CD8-positive, alpha-beta memory T cell (primary cell): ENCODE measurements at regions not wholly inside any gene's neighbourhood (a gene's known extent, or its start where the extent isn't known, plus 50 kb on each side); places are given as distances from the start of the nearest gene placed in this dataset.

Source experiments
- CTCF ChIA-PET: fragments of 350-600 bp; sonication (Branson Sonifier 250); formaldehyde crosslinking; loops from one replicate; lab custom pipeline; 2021; ENCODE audit warnings: antibody characterized with exemption; lab: Charles Lee
- POLR2A ChIA-PET: fragments of 350-600 bp; sonication (Branson Sonifier 250); formaldehyde crosslinking; loops from one replicate; lab custom pipeline; 2021; ENCODE audit warnings: antibody characterized with exemption; lab: Charles Lee
- DNase-seq, 5 donors: peaks; one replicate each; pipeline versions ENCODE4 v3.0.0 to v3.0.0-alpha.2; 2020 to 2022; ENCODE audit warnings: mixed read lengths in 1 of 5
- H3K27ac ChIP-seq: one replicate; pipeline ENCODE4 v1.7.0; 2013; ENCODE audit warnings: low read depth, mild to moderate bottlenecking, low read length, moderate library complexity
- H3K27me3 ChIP-seq: 2 replicates; pipeline ENCODE4 v1.7.0; 2013; ENCODE audit warnings: low read length, mild to moderate bottlenecking; ENCODE audit not compliant: insufficient read depth, poor library complexity, severe bottlenecking
- H3K36me3 ChIP-seq: 2 replicates; pipeline ENCODE4 v1.7.0; 2013; ENCODE audit warnings: mild to moderate bottlenecking, low read length, moderate library complexity; ENCODE audit not compliant: insufficient read depth
- H3K4me1 ChIP-seq: 2 replicates; pipeline ENCODE4 v1.7.0; 2013; ENCODE audit warnings: mild to moderate bottlenecking, low read length, moderate library complexity; ENCODE audit not compliant: insufficient read depth
- H3K4me3 ChIP-seq: 2 replicates; pipeline ENCODE4 v1.7.0; 2013; ENCODE audit warnings: mild to moderate bottlenecking, low read length
- H3K9me3 ChIP-seq: 2 replicates; pipeline ENCODE4 v1.7.0; 2013; ENCODE audit warnings: mild to moderate bottlenecking, low read length
- H3K27ac Mint-ChIP-seq, 8 donors: one replicate each; pipeline ENCODE4 v1.8.0; 2020 to 2021; ENCODE audit warnings: mixed read lengths in 8 of 8, mild to moderate bottlenecking in 6 of 8, inconsistent platforms in 3 of 8, moderate library complexity in 3 of 8
- H3K27me3 Mint-ChIP-seq, 2 donors: one replicate each; pipeline ENCODE4 v1.8.0; 2020 to 2021; ENCODE audit warnings: mixed read lengths in 2 of 2, mild to moderate bottlenecking in 1 of 2, moderate library complexity in 1 of 2
- H3K36me3 Mint-ChIP-seq, 3 donors: one replicate each; pipeline ENCODE4 v1.8.0; 2020 to 2021; ENCODE audit warnings: mixed read lengths in 3 of 3, inconsistent platforms in 1 of 3, mild to moderate bottlenecking in 1 of 3
- H3K4me1 Mint-ChIP-seq, 3 donors: one replicate each; pipeline ENCODE4 v1.8.0; 2020 to 2021; ENCODE audit warnings: mixed read lengths in 3 of 3, inconsistent platforms in 1 of 3, mild to moderate bottlenecking in 1 of 3
- H3K4me3 Mint-ChIP-seq, 7 donors: one replicate each; pipeline ENCODE4 v1.8.0; 2020 to 2021; ENCODE audit warnings: mixed read lengths in 7 of 7, mild to moderate bottlenecking in 6 of 7, moderate library complexity in 4 of 7, inconsistent platforms in 2 of 7
- H3K9me3 Mint-ChIP-seq, 5 donors: one replicate each; pipeline ENCODE4 v1.8.0; 2020 to 2022; ENCODE audit warnings: mixed read lengths in 5 of 5, mild to moderate bottlenecking in 3 of 5, moderate library complexity in 2 of 5, inconsistent platforms in 1 of 5

DNA sequence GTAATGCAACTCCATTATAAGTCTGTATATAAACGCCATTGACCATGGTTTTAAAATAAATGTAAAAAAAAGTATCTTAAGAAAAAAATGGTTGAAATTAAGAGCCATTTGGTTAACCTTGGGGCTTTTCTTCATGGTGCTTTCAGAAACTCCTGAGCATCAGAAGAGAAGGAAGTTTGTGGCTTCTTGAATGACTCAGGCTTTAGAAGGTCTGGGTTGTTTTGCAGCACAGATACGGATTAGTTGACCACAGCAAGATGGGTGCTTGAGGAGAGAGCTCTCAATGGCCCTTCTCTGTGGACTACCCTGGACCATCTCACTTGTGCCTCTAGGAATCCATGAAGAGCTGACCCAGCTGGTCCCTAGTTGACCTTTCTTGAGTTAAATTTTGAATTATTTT, 189.5 kb downstream of the TMEM38B start:
- Histone ChIP-seq H3K9me3 (no peaks in the 10 kb centered on the region), H3K27me3 (no peaks in the 10 kb centered on the region), H3K36me3 (no peaks in the 10 kb centered on the region), H3K4me3 (no peak overlapping the region), H3K27ac (no peak overlapping the region), H3K4me1 (no peaks in the 10 kb centered on the region)
- H3K27ac Mint-ChIP-seq: no peak overlapping the region
- ChIA-PET POLR2A (no interaction called here), CTCF (no interaction called here)
- peaks cover 0 to 2% (median 0%) of the 10 kb centered on the region in 5 donors for H3K9me3 Mint-ChIP-seq
- H3K36me3 Mint-ChIP-seq: no peaks in the 10 kb centered on the region
- H3K4me3 Mint-ChIP-seq: no peak overlapping the region
- no peaks in the 10 kb centered on the region for H3K27me3 Mint-ChIP-seq
- peaks cover 0 to 7% (median 5%) of the 10 kb centered on the region in 3 donors for H3K4me1 Mint-ChIP-seq
- no peak for DNase-seq

DNA sequence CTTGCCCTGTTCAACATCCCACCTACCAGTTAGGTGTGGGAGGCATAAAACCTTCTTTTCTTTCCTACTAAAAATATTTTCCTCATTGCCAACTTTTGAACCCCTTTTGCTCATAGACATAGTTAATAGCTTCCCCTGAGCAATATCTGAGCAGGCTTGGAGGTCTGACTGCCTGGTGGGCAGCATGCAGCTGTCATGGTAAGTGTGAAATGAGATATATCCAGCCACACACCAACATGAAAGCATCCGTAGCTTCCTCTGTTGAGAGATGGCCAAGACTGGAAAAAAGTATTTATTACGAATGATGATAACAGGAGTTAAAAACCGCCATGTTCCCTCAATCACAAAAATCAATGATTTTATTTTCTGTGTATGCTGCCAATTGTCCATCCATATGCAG, 190.1 kb downstream of the TMEM38B start:
- no peak overlapping the region for H3K27ac ChIP-seq
- no peaks in the 10 kb centered on the region for H3K27me3 Mint-ChIP-seq
- no peak overlapping the region for H3K27ac Mint-ChIP-seq
- CTCF ChIA-PET: no interaction called here
- H3K9me3 ChIP-seq: no peaks in the 10 kb centered on the region
- H3K4me1 ChIP-seq: no peaks in the 10 kb centered on the region
- no peaks in the 10 kb centered on the region for H3K36me3 ChIP-seq
- H3K36me3 Mint-ChIP-seq: no peaks in the 10 kb centered on the region
- no peak overlapping the region for H3K4me3 Mint-ChIP-seq
- H3K9me3 Mint-ChIP-seq: peaks cover 0 to 2% (median 0%) of the 10 kb centered on the region in 5 donors
- H3K4me1 Mint-ChIP-seq: peaks cover 0 to 7% (median 5%) of the 10 kb centered on the region in 3 donors
- POLR2A ChIA-PET: no interaction called here
- H3K4me3 ChIP-seq: no peak overlapping the region
- no peaks in the 10 kb centered on the region for H3K27me3 ChIP-seq
- DNase-seq: no peak

DNA sequence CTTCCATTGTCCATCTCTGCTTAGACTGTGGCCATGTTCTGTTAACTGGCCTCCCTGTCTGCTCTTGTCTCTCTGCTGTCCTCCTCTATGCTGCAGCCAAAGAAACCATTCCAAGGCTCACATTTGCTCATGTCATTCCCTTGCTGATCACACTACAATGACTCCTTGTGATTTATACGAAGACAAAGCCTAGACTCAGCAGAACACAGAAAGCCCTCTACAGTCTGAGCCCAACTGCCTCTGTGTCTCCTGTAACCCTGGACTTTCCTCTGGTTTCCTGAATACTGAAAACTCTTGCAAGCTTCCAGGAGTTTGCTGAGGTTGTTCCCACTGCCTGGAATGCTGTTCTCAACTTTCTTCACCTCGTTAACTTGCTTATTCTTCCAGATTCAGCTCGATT, 191.8 kb downstream of the TMEM38B start:
- peaks cover 0 to 2% (median 0%) of the 10 kb centered on the region in 5 donors for H3K9me3 Mint-ChIP-seq
- no peak for DNase-seq
- Histone ChIP-seq H3K9me3 (no peaks in the 10 kb centered on the region), H3K4me1 (no peaks in the 10 kb centered on the region), H3K4me3 (no peak overlapping the region), H3K36me3 (no peaks in the 10 kb centered on the region), H3K27ac (no peak overlapping the region), H3K27me3 (no peaks in the 10 kb centered on the region)
- H3K4me3 Mint-ChIP-seq: no peak overlapping the region
- ChIA-PET CTCF (no interaction called here), POLR2A (no interaction called here)
- H3K36me3 Mint-ChIP-seq: no peaks in the 10 kb centered on the region
- H3K27ac Mint-ChIP-seq: no peak overlapping the region
- H3K27me3 Mint-ChIP-seq: no peaks in the 10 kb centered on the region
- peaks cover 0 to 7% (median 5%) of the 10 kb centered on the region in 3 donors for H3K4me1 Mint-ChIP-seq

DNA sequence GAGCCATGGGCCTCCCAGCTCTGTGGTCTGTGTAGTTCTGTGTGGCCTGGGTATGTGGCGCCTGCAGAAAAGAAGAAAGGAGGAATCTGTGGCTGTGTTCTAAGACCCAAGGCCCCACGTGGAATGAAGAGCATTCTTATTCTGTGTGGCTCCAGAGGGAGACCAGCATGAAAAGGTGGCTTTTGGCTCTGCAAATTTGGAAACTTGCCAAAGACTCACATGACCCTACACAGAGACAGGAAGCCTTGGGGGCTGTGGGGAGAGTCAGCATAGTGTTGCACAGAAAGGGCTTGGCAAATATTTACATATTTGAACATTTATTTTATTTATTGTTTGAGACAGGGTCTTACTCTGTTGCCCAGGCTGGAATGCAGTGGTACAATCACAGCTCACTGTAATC, 193.3 kb downstream of the TMEM38B start:
- Histone ChIP-seq H3K4me1 (no peaks in the 10 kb centered on the region), H3K4me3 (no peak overlapping the region), H3K9me3 (no peaks in the 10 kb centered on the region), H3K36me3 (no peaks in the 10 kb centered on the region), H3K27me3 (no peaks in the 10 kb centered on the region), H3K27ac (no peak overlapping the region)
- Mint-ChIP-seq H3K27ac (no peak overlapping the region), H3K4me3 (no peak overlapping the region), H3K36me3 (no peaks in the 10 kb centered on the region), H3K9me3 (peaks cover 0 to 2% (median 0%) of the 10 kb centered on the region in 5 donors), H3K4me1 (peaks cover 0 to 7% (median 5%) of the 10 kb centered on the region in 3 donors), H3K27me3 (no peaks in the 10 kb centered on the region)
- ChIA-PET CTCF (no interaction called here), POLR2A (no interaction called here)
- DNase-seq: no peak

GRCh38 chr9:105890046-105890822, 195.9 kb downstream of the TMEM38B start:
- CTCF ChIA-PET: no interaction called here
- no peak overlapping the region for H3K27ac Mint-ChIP-seq

DNA sequence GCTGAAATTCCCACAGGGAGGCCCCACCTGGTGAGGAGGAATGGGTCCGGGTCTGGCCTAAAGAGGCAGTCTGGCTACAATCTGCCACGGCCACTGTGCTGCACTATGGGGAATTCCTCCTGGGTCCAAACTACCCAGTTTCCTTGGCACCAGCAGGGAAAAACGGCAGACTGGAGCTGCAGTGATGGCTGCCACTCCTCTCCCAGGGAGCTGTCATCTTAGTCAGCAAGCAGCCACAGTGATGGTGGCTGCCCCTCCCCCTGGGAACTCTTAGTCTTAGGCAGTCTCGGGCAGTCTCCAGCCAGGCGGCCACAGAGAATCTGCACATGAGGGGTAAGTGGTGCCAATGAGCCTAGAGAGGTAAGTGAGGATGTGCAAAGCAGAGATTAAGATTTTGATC, 205.8 kb downstream of the TMEM38B start:
- H3K9me3 ChIP-seq: no peaks in the 10 kb centered on the region
- peaks cover 0 to 6% (median 0%) of the 10 kb centered on the region in 5 donors for H3K9me3 Mint-ChIP-seq
- no peak for DNase-seq
- no peak overlapping the region for H3K27ac Mint-ChIP-seq
- no peak overlapping the region for H3K4me3 ChIP-seq
- H3K27me3 Mint-ChIP-seq: peaks cover 6 to 9% of the 10 kb centered on the region in 2 donors
- H3K4me1 ChIP-seq: no peaks in the 10 kb centered on the region
- ChIA-PET POLR2A (no interaction called here), CTCF (no interaction called here)
- no peak overlapping the region for H3K27ac ChIP-seq
- H3K27me3 ChIP-seq: no peaks in the 10 kb centered on the region
- H3K36me3 Mint-ChIP-seq: no peaks in the 10 kb centered on the region
- H3K4me3 Mint-ChIP-seq: no peak overlapping the region
- no peaks in the 10 kb centered on the region for H3K36me3 ChIP-seq
- H3K4me1 Mint-ChIP-seq: no peaks in the 10 kb centered on the region

More at GRCh38 chr9:105890046-105890822, 195.9 kb downstream of the TMEM38B start:
- POLR2A ChIA-PET: no interaction called here
- Mint-ChIP-seq H3K4me1 (no peaks in the 10 kb centered on the region), H3K4me3 (no peak overlapping the region), H3K9me3 (peaks cover 0 to 4% (median 0%) of the 10 kb centered on the region in 5 donors), H3K27me3 (peaks cover 0 to 2% of the 10 kb centered on the region in 2 donors), H3K36me3 (no peaks in the 10 kb centered on the region)
- H3K27ac ChIP-seq: no peak overlapping the region
- H3K27me3 ChIP-seq: no peaks in the 10 kb centered on the region
- no peaks in the 10 kb centered on the region for H3K9me3 ChIP-seq
- DNase-seq: no peak
- no peaks in the 10 kb centered on the region for H3K4me1 ChIP-seq
- H3K4me3 ChIP-seq: no peak overlapping the region
- no peaks in the 10 kb centered on the region for H3K36me3 ChIP-seq

- peaks cover 6 to 9% of the 10 kb centered on the region in 2 donors for H3K27me3 Mint-ChIP-seq
- POLR2A ChIA-PET: no interaction called here
- Histone ChIP-seq H3K27ac (no peak overlapping the region), H3K9me3 (no peaks in the 10 kb centered on the region), H3K36me3 (no peaks in the 10 kb centered on the region), H3K4me3 (no peak overlapping the region), H3K4me1 (no peaks in the 10 kb centered on the region), H3K27me3 (no peaks in the 10 kb centered on the region)
- CTCF ChIA-PET: no interaction called here
- peaks cover 0 to 6% (median 2%) of the 10 kb centered on the region in 5 donors for H3K9me3 Mint-ChIP-seq
- no peaks in the 10 kb centered on the region for H3K36me3 Mint-ChIP-seq
- no peaks in the 10 kb centered on the region for H3K4me1 Mint-ChIP-seq
- DNase-seq: no peak
- H3K27ac Mint-ChIP-seq: no peak overlapping the region
- H3K4me3 Mint-ChIP-seq: no peak overlapping the region
Measured at GRCh38 chr9:105901514-105902109, 207.3 kb downstream of the TMEM38B start.

DNA sequence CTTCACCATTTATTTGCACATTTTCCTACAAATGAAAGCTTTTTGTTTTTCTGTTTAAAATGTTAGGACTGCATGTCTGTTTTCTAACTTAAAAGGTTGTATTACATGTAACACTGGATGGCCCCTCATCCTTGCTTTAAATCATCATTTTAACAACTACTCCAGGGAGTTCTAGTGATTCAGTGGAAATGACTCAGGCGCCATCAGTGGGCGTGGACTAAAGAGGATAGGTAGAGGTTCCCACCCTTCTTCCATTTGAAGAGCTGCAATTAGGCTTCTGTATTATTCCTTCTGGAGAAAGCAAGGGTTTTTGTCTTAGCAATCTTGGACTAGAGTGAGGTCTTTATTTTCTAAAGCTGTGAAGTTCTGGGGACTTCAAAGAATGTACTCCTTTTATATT, 213.7 kb downstream of the TMEM38B start:
- Histone ChIP-seq H3K4me1 (no peaks in the 10 kb centered on the region), H3K36me3 (no peaks in the 10 kb centered on the region), H3K4me3 (no peak overlapping the region), H3K27me3 (no peaks in the 10 kb centered on the region), H3K9me3 (no peaks in the 10 kb centered on the region), H3K27ac (no peak overlapping the region)
- no peaks in the 10 kb centered on the region for H3K4me1 Mint-ChIP-seq
- no peak overlapping the region for H3K27ac Mint-ChIP-seq
- ChIA-PET POLR2A (no interaction called here), CTCF (interaction anchor here (1.4 kb wide), 1 partner anchor 26 kb away, joined by 4 read pairs; no protein-coding TSS in a partner anchor)
- H3K27me3 Mint-ChIP-seq: no peaks in the 10 kb centered on the region
- no peak for DNase-seq
- H3K36me3 Mint-ChIP-seq: no peaks in the 10 kb centered on the region
- peaks cover 0 to 8% (median 2%) of the 10 kb centered on the region in 5 donors for H3K9me3 Mint-ChIP-seq
- H3K4me3 Mint-ChIP-seq: no peak overlapping the region
